ENCODE measurements at regions not wholly inside any gene's neighbourhood (a gene's known extent, or its start where the extent isn't known, plus 50 kb on each side); places are given as distances from the start of the nearest gene placed in this dataset.
A peak's percentile ranks its signal among the peaks of the same experiment; 100 is the strongest.

- no peak overlapping the region for H2AK5ac ChIP-seq (ENCODE audit: low read depth, low read length)
- H3K27ac ChIP-seq (replicated peaks; ENCODE audit: low read length), result no peak overlapping the region
- no peaks in the 10 kb centered on the region for H3K9me3 ChIP-seq (replicated peaks in 1 of 2; ENCODE audit: control insufficient read depth in 2 of 2, insufficient read depth in 1 of 2, low read depth in 1 of 2, low read length in 2 of 2)
- H4K8ac ChIP-seq (ENCODE audit: low read depth, low read length), result no peak overlapping the region
- H3K4me3 ChIP-seq (ENCODE audit: low read length in 2 of 2), result peak overlapping the region; percentile 31 to 34
- H3K9ac ChIP-seq (ENCODE audit: low read depth, low read length, poor library complexity), result no peak overlapping the region
- peaks cover 0 to 36% (median 31%) of the 10 kb centered on the region in 3 experiments for H3K27me3 ChIP-seq (ENCODE audit: control insufficient read depth in 3 of 3, insufficient read depth in 3 of 3, low read depth in 1 of 3, low read length in 3 of 3)
- no peak overlapping the region for H2BK120ac ChIP-seq (ENCODE audit: low read depth, low read length)
- peak overlapping the region; percentile 41 for H3K4me2 ChIP-seq (ENCODE audit: insufficient read depth, low read length, poor library complexity, severe bottlenecking)
- no CpG with 5 or more reads among the region's 27 CpGs for WGBS, 2 donors (ENCODE audit: extremely low coverage in 2 of 2, insufficient read length in 2 of 2, insufficient replicate concordance in 1 of 2)
- H2BK12ac ChIP-seq (ENCODE audit: low read length), result no peak overlapping the region
- no peaks in the 10 kb centered on the region for H3K79me1 ChIP-seq (ENCODE audit: low read depth, low read length)
- H3K4ac ChIP-seq (ENCODE audit: low read length), result no peak overlapping the region
- H2AFZ ChIP-seq (ENCODE audit: low read length), result peak overlapping the region; percentile 69
- H2BK15ac ChIP-seq (ENCODE audit: low read length), result no peak overlapping the region
- no peak overlapping the region for H3K18ac ChIP-seq (ENCODE audit: low read length)
- no peak overlapping the region for H2BK5ac ChIP-seq (ENCODE audit: low read length)
- H3K36me3 ChIP-seq (replicated peaks in 1 of 2; ENCODE audit: control insufficient read depth in 2 of 2, insufficient read depth in 2 of 2, low read length in 2 of 2), result no peaks in the 10 kb centered on the region
- H3K4me1 ChIP-seq (ENCODE audit: control insufficient read depth in 2 of 2, insufficient read depth in 1 of 2, low read depth in 1 of 2, low read length in 2 of 2), result no peaks in the 10 kb centered on the region
- no peak overlapping the region for H4K91ac ChIP-seq (ENCODE audit: low read depth, low read length, poor library complexity)
- no peak for DNase-seq (ENCODE audit: low spot score)
- no peak overlapping the region for H3K23ac ChIP-seq (ENCODE audit: low read depth, low read length, poor library complexity)
- H3K14ac ChIP-seq (ENCODE audit: low read length), result no peak overlapping the region
Measured at GRCh38 chr6:27679308-27679963, 206.5 kb upstream of the ZNF184 start.

DNA sequence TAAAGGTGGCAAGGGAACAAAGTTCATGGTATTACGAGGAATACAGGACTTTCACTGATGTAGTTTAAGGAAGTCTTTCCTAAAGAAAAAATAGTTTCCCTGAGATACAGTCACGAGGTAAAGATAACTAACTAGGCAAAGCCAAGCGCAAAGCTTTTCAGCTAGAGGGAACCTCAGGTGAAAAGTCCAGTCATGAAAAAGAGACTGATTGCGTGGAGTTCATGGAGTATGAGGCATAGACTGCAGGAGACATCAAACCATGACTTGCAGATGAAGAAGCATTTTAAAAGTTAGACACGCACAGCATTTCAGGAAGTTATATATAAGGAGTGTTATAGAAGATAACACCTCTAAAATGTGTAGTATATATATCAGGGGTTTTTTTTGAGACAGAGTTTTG is 205.6 kb upstream of the ZNF184 start:
- H3K4me3 ChIP-seq (ENCODE audit: low read length in 2 of 2), result no peak overlapping the region
- no peaks in the 10 kb centered on the region for H3K36me3 ChIP-seq (replicated peaks in 1 of 2; ENCODE audit: control insufficient read depth in 2 of 2, insufficient read depth in 2 of 2, low read length in 2 of 2)
- H3K79me1 ChIP-seq (ENCODE audit: low read depth, low read length), result no peaks in the 10 kb centered on the region
- peaks cover 0 to 36% (median 31%) of the 10 kb centered on the region in 3 experiments for H3K27me3 ChIP-seq (ENCODE audit: control insufficient read depth in 3 of 3, insufficient read depth in 3 of 3, low read depth in 1 of 3, low read length in 3 of 3)
- H2BK120ac ChIP-seq (ENCODE audit: low read depth, low read length), result no peak overlapping the region
- H3K14ac ChIP-seq (ENCODE audit: low read length), result no peak overlapping the region
- no peak overlapping the region for H3K23ac ChIP-seq (ENCODE audit: low read depth, low read length, poor library complexity)
- H3K9me3 ChIP-seq (replicated peaks in 1 of 2; ENCODE audit: control insufficient read depth in 2 of 2, insufficient read depth in 1 of 2, low read depth in 1 of 2, low read length in 2 of 2), result no peaks in the 10 kb centered on the region
- H2AK5ac ChIP-seq (ENCODE audit: low read depth, low read length), result no peak overlapping the region
- H3K27ac ChIP-seq (replicated peaks; ENCODE audit: low read length), result no peak overlapping the region
- no peaks in the 10 kb centered on the region for H3K4me1 ChIP-seq (ENCODE audit: control insufficient read depth in 2 of 2, insufficient read depth in 1 of 2, low read depth in 1 of 2, low read length in 2 of 2)
- H4K91ac ChIP-seq (ENCODE audit: low read depth, low read length, poor library complexity), result no peak overlapping the region
- no peak overlapping the region for H3K4ac ChIP-seq (ENCODE audit: low read length)
- no peak overlapping the region for H3K4me2 ChIP-seq (ENCODE audit: insufficient read depth, low read length, poor library complexity, severe bottlenecking)
- H2BK15ac ChIP-seq (ENCODE audit: low read length), result no peak overlapping the region
- H3K9ac ChIP-seq (ENCODE audit: low read depth, low read length, poor library complexity), result no peak overlapping the region
- no peak overlapping the region for H4K8ac ChIP-seq (ENCODE audit: low read depth, low read length)
- WGBS, 2 donors (ENCODE audit: extremely low coverage in 2 of 2, insufficient read length in 2 of 2, insufficient replicate concordance in 1 of 2), result no CpG with 5 or more reads among the region's 5 CpGs
- H3K18ac ChIP-seq (ENCODE audit: low read length), result no peak overlapping the region
- no peak overlapping the region for H2AFZ ChIP-seq (ENCODE audit: low read length)
- DNase-seq (ENCODE audit: low spot score), result no peak
- no peak overlapping the region for H2BK5ac ChIP-seq (ENCODE audit: low read length)
- no peak overlapping the region for H2BK12ac ChIP-seq (ENCODE audit: low read length)

- Histone ChIP-seq H3K18ac (ENCODE audit: low read length) (no peak overlapping the region), H3K23ac (ENCODE audit: low read depth, low read length, poor library complexity) (no peak overlapping the region), H3K4me2 (ENCODE audit: insufficient read depth, low read length, poor library complexity, severe bottlenecking) (no peak overlapping the region), H2BK12ac (ENCODE audit: low read length) (no peak overlapping the region), H3K4me1 (ENCODE audit: control insufficient read depth in 2 of 2, insufficient read depth in 1 of 2, low read depth in 1 of 2, low read length in 2 of 2) (peaks cover under 1 to 3% of the 10 kb centered on the region in 2 donors), H2BK5ac (ENCODE audit: low read length) (no peak overlapping the region), H2AFZ (ENCODE audit: low read length) (no peak overlapping the region), H2BK15ac (ENCODE audit: low read length) (no peak overlapping the region), H3K9ac (ENCODE audit: low read depth, low read length, poor library complexity) (no peak overlapping the region), H4K8ac (ENCODE audit: low read depth, low read length) (no peak overlapping the region), H3K4me3 (ENCODE audit: low read length in 2 of 2) (no peak overlapping the region), H2BK120ac (ENCODE audit: low read depth, low read length) (no peak overlapping the region), H3K79me1 (ENCODE audit: low read depth, low read length) (no peaks in the 10 kb centered on the region), H3K14ac (ENCODE audit: low read length) (no peak overlapping the region), H3K27me3 (ENCODE audit: control insufficient read depth in 3 of 3, insufficient read depth in 3 of 3, low read depth in 1 of 3, low read length in 3 of 3) (peaks cover 0 to 41% (median 22%) of the 10 kb centered on the region in 3 experiments), H3K9me3 (replicated peaks in 1 of 2; ENCODE audit: control insufficient read depth in 2 of 2, insufficient read depth in 1 of 2, low read depth in 1 of 2, low read length in 2 of 2) (no peaks in the 10 kb centered on the region), H3K4ac (ENCODE audit: low read length) (no peak overlapping the region), H2AK5ac (ENCODE audit: low read depth, low read length) (no peak overlapping the region), H4K91ac (ENCODE audit: low read depth, low read length, poor library complexity) (no peak overlapping the region), H3K27ac (replicated peaks; ENCODE audit: low read length) (no peak overlapping the region), H3K36me3 (replicated peaks in 1 of 2; ENCODE audit: control insufficient read depth in 2 of 2, insufficient read depth in 2 of 2, low read length in 2 of 2) (no peaks in the 10 kb centered on the region)
- WGBS, 2 donors (ENCODE audit: extremely low coverage in 2 of 2, insufficient read length in 2 of 2, insufficient replicate concordance in 1 of 2), result no CpG with 5 or more reads among the region's 9 CpGs
- DNase-seq (ENCODE audit: low spot score), result no peak
Measured at GRCh38 chr6:27674882-27675281, 202.0 kb upstream of the ZNF184 start.

- H3K27me3 ChIP-seq (ENCODE audit: control insufficient read depth in 3 of 3, insufficient read depth in 3 of 3, low read depth in 1 of 3, low read length in 3 of 3), result peaks cover 0 to 44% (median 17%) of the 10 kb centered on the region in 3 experiments
Measured at GRCh38 chr6:27672113-27672799, 199.4 kb upstream of the ZNF184 start.

More at GRCh38 chr6:27672113-27672799, 199.4 kb upstream of the ZNF184 start:
- H4K91ac ChIP-seq (ENCODE audit: low read depth, low read length, poor library complexity), result no peak overlapping the region
- H3K23ac ChIP-seq (ENCODE audit: low read depth, low read length, poor library complexity), result no peak overlapping the region
- H3K9me3 ChIP-seq (replicated peaks in 1 of 2; ENCODE audit: control insufficient read depth in 2 of 2, insufficient read depth in 1 of 2, low read depth in 1 of 2, low read length in 2 of 2), result no peaks in the 10 kb centered on the region
- H2AFZ ChIP-seq (ENCODE audit: low read length), result peak overlapping the region; percentile 54
- H3K4me1 ChIP-seq (ENCODE audit: control insufficient read depth in 2 of 2, insufficient read depth in 1 of 2, low read depth in 1 of 2, low read length in 2 of 2), result peaks cover 3 to 9% of the 10 kb centered on the region in 2 donors
- H3K18ac ChIP-seq (ENCODE audit: low read length), result no peak overlapping the region
- H3K36me3 ChIP-seq (replicated peaks in 1 of 2; ENCODE audit: control insufficient read depth in 2 of 2, insufficient read depth in 2 of 2, low read length in 2 of 2), result no peaks in the 10 kb centered on the region
- H3K9ac ChIP-seq (ENCODE audit: low read depth, low read length, poor library complexity), result no peak overlapping the region
- no peak overlapping the region for H3K27ac ChIP-seq (replicated peaks; ENCODE audit: low read length)
- H4K8ac ChIP-seq (ENCODE audit: low read depth, low read length), result no peak overlapping the region
- no peak overlapping the region for H2BK15ac ChIP-seq (ENCODE audit: low read length)
- no peaks in the 10 kb centered on the region for H3K79me1 ChIP-seq (ENCODE audit: low read depth, low read length)
- no peak overlapping the region for H3K4ac ChIP-seq (ENCODE audit: low read length)
- peak overlapping the region; percentile 40 to 70 for H3K4me3 ChIP-seq (ENCODE audit: low read length in 2 of 2)
- peak overlapping the region; percentile 55 for H3K4me2 ChIP-seq (ENCODE audit: insufficient read depth, low read length, poor library complexity, severe bottlenecking)
- H2BK120ac ChIP-seq (ENCODE audit: low read depth, low read length), result no peak overlapping the region
- H3K14ac ChIP-seq (ENCODE audit: low read length), result no peak overlapping the region
- H2BK5ac ChIP-seq (ENCODE audit: low read length), result no peak overlapping the region
- no peak overlapping the region for H2BK12ac ChIP-seq (ENCODE audit: low read length)
- no peak overlapping the region for H2AK5ac ChIP-seq (ENCODE audit: low read depth, low read length)
- DNase-seq (ENCODE audit: low spot score), result peak; percentile 76
- WGBS, 2 donors (ENCODE audit: extremely low coverage in 2 of 2, insufficient read length in 2 of 2, insufficient replicate concordance in 1 of 2), result no CpG with 5 or more reads among the region's 28 CpGs
